GM12872 (cell line): ENCODE measurements at regions not wholly inside any gene's neighbourhood (a gene's known extent, or its start where the extent isn't known, plus 50 kb on each side); places are given as distances from the start of the nearest gene placed in this dataset.

Experiments used
- TF ChIP-seq, protein P1 (sequence below): IDR thresholded peaks from 3 replicates; pipeline ENCODE4 v1.5.1; 2011; ENCODE audit warnings: low read depth, mild to moderate bottlenecking, low read length, moderate library complexity; ENCODE audit not compliant: insufficient read depth

DNA sequence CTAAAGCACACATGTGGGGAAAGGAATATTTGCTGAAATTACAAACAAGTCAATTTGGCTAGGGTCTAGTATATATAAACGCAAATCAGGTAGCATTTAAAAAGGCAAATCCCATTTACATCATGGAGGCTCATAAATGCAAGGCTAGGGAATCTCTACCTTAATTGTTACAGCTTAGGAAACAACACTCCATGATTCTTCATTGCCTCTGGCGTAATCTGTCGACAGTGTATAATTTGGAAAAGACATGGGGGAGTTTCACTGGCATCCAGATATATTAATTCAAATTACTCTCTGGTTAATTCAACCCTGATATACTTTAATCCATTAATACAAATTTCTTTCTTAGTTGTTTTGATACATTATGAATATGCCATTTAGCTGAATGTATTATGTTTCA is 1630.2 kb upstream of the FLRT2 start:
- TF ChIP-seq, protein P1, sequence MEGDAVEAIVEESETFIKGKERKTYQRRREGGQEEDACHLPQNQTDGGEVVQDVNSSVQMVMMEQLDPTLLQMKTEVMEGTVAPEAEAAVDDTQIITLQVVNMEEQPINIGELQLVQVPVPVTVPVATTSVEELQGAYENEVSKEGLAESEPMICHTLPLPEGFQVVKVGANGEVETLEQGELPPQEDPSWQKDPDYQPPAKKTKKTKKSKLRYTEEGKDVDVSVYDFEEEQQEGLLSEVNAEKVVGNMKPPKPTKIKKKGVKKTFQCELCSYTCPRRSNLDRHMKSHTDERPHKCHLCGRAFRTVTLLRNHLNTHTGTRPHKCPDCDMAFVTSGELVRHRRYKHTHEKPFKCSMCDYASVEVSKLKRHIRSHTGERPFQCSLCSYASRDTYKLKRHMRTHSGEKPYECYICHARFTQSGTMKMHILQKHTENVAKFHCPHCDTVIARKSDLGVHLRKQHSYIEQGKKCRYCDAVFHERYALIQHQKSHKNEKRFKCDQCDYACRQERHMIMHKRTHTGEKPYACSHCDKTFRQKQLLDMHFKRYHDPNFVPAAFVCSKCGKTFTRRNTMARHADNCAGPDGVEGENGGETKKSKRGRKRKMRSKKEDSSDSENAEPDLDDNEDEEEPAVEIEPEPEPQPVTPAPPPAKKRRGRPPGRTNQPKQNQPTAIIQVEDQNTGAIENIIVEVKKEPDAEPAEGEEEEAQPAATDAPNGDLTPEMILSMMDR = no peak

DNA sequence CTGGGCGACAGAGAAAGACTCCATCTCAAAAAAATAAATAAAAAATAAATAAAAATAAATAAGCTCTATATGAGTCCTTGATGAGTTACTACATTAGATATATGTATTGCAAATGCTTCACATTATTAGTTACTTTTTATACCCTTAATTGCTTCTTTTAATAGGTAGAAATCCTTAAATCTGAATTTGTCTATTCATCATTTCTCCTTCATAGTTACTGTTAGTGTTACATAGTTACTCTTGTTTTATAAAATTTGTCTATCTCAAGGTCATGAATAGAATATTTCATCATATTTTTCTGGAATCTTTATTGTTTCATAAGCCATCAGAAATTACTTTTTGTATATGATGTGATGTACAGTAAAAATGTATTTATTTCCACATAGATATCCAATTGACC is 1624.8 kb upstream of the FLRT2 start:
- TF ChIP-seq, protein P1 = no peak

DNA sequence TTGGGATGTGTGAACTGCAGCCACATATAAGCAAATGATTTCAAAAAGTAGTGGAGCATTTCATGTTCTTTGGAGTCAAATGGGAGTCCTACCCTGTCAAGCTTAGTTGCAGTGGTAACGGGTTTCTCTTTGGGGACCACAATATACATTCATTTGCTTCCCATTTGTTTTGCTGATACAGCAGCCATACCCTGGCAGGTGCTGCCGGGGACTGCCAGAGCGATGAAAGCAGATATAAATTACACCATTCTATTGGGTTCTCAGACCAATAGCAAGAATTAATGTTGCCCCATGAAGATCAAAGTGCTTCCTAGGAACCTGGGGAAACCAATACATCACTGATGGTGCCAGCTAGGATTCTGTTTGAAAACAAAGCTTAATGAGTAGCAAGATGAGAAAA is 1621.5 kb upstream of the FLRT2 start:
- TF ChIP-seq, protein P1 = no peak

DNA sequence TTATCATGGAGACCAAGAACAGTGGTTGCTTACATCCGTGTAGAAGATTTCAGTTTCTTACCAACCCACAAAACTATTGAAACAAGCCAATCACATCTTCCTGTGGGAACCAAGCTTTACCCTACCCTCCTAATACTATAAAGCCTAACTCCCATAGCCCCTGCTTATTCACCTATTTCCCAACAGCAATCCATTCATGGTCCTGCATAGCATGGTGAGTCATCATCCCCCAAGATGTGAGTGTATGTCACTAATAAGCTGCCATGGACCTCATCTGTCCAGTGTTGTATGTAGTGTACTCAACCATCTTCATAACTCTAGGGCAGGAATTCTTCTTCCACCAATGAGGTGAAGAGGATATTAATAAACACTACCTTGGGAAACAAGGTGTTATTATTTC is 1620.4 kb upstream of the FLRT2 start:
- TF ChIP-seq, protein P1 = no peak

DNA sequence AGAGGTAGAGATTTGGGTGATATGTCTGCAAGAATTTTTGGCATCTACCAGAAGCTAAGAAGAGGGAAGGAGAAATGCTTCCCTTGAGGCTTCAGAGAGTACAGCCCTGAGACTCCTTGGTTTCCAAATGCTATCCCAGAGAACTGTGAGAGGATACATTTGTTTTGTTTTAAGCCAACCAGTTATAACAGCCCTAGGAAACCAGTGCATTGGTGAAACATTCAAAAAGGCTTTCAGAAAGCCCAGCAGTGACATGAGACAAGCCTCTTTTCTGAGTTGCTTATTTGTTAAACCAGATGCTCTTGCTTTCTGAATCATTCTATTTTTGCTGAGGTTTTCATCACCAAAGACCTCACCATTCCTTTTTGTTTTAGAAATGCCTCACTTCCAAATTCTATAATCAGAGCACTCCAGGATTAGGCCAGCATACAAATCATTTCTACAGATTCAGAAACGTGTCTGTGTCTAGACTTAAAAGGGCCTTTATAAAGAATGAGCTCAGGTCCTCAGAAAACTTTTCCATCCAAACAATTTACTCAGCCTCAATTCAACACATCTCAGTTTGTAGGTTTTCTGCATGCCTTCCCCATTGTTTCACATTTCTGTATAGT is 1617.8 kb upstream of the FLRT2 start:
- TF ChIP-seq, protein P1 = no peak

DNA sequence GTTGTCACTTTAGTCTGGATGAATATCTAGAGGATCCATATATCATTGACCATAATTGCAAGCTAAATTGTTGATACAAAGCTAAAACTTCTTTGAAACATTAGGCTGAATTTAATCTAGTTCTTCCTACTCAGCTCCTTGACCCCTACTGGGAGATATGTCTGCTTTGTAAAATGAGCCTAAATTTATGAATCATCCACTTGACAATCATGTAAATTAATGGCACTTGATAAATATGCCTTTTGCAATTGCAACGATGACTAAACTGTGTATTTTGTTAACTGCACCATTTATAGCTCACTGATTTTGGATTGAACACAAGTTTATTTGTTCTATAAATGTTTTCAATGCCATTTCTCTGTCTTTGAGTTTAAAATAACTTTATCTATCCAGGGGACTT is 1616.5 kb upstream of the FLRT2 start:
- TF ChIP-seq, protein P1 = no peak

DNA sequence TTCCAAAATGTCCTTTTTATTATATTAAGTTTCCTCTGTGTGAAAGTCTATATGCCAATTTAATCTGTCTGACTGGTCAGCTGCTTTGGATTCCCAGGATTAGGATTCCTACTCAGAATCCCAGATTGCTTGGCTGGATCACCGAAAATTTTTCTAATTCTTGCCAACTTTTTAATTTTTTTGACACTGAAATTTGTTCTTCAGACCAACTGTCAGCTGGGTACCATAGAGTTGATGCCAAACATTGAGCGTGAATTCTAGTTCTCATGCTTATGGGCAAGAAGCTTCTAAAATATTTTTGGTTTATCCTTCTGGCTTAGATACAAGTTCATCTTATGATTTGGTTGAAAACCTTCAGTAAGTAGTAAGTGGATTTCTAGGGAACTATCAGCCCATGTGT is 1611.4 kb upstream of the FLRT2 start:
- TF ChIP-seq, protein P1 = no peak
